ENCODE measurements at regions not wholly inside any gene's neighbourhood (a gene's known extent, or its start where the extent isn't known, plus 50 kb on each side); places are given as distances from the start of the nearest gene placed in this dataset.

DNA sequence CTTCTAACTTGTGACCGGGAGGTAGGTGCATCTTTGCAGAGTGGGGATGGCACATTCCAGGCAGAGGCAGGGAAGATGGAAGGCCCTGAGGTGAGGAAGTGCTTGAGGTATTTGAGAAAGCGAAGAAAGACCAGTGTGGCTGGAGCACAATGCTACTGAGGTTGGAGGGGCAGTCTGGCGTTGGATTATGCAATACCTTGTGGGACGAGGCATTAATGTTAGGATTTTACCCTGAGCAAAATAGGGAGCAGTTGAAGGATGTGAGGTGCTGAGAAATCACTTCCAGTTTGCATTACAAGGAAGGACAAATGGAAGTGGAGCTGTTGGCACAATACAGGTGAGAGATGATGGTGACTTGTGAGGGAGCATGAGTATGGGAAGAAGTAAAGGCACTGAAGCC is 145.5 kb downstream of the KCNA5 start:
- TF ChIP-seq ZNF274 (IDR thresholded peaks at IDR 0.05; ENCODE audit: low read depth, low read length) (no peak), YY1 (IDR thresholded peaks at IDR 0.05; ENCODE audit: insufficient read depth, insufficient read length) (no peak), SUZ12 (IDR thresholded peaks at IDR 0.05; ENCODE audit: extremely low read depth, insufficient read depth, insufficient read length) (no peak)
